ENCODE measurements at regions not wholly inside any gene's neighbourhood (a gene's known extent, or its start where the extent isn't known, plus 50 kb on each side); places are given as distances from the start of the nearest gene placed in this dataset.

DNA sequence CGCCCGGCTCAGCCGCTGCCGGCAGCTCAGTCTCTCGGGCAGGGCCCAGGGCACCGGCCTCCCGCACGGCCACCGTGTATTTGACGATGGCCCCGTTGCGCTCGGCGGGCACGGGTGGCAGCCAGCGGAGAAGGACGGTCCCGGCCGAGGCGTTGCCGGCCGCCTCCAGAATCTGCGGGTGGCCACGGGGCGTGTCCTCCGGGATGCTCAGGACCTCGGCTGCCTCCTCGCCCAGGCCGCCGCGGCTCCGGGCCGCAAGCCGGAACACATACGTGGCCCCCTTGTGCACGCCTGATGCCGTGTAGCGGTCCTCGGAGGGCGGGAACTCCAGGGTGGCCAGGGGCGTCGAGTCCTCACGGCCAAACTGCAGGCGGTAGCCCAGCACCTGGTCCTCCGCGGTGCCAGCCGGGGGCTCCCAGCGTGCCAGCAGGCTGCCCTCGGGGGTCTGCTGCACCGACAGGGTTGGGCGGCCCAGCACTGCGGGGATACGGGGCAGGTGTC lies 117.7 kb downstream of the PTPRS start:
- TF ChIP-seq EP300 (conservative IDR thresholded peaks at IDR 0.05; ENCODE audit: poor library complexity, severe bottlenecking) (no peak), POLR2AphosphoS5 (IDR thresholded peaks at IDR 0.05) (no peak), SMC3 (conservative IDR thresholded peaks at IDR 0.05; ENCODE audit: poor library complexity) (no peak), TAF1 (IDR thresholded peaks at IDR 0.05; ENCODE audit: low read depth) (no peak), RAD21 (conservative IDR thresholded peaks at IDR 0.05) (no peak)
- TF ChIP-seq, protein P1, sequence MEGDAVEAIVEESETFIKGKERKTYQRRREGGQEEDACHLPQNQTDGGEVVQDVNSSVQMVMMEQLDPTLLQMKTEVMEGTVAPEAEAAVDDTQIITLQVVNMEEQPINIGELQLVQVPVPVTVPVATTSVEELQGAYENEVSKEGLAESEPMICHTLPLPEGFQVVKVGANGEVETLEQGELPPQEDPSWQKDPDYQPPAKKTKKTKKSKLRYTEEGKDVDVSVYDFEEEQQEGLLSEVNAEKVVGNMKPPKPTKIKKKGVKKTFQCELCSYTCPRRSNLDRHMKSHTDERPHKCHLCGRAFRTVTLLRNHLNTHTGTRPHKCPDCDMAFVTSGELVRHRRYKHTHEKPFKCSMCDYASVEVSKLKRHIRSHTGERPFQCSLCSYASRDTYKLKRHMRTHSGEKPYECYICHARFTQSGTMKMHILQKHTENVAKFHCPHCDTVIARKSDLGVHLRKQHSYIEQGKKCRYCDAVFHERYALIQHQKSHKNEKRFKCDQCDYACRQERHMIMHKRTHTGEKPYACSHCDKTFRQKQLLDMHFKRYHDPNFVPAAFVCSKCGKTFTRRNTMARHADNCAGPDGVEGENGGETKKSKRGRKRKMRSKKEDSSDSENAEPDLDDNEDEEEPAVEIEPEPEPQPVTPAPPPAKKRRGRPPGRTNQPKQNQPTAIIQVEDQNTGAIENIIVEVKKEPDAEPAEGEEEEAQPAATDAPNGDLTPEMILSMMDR (IDR thresholded peaks at IDR 0.05; ENCODE audit: poor library complexity, severe bottlenecking) = no peak
- TF ChIP-seq, protein P2, sequence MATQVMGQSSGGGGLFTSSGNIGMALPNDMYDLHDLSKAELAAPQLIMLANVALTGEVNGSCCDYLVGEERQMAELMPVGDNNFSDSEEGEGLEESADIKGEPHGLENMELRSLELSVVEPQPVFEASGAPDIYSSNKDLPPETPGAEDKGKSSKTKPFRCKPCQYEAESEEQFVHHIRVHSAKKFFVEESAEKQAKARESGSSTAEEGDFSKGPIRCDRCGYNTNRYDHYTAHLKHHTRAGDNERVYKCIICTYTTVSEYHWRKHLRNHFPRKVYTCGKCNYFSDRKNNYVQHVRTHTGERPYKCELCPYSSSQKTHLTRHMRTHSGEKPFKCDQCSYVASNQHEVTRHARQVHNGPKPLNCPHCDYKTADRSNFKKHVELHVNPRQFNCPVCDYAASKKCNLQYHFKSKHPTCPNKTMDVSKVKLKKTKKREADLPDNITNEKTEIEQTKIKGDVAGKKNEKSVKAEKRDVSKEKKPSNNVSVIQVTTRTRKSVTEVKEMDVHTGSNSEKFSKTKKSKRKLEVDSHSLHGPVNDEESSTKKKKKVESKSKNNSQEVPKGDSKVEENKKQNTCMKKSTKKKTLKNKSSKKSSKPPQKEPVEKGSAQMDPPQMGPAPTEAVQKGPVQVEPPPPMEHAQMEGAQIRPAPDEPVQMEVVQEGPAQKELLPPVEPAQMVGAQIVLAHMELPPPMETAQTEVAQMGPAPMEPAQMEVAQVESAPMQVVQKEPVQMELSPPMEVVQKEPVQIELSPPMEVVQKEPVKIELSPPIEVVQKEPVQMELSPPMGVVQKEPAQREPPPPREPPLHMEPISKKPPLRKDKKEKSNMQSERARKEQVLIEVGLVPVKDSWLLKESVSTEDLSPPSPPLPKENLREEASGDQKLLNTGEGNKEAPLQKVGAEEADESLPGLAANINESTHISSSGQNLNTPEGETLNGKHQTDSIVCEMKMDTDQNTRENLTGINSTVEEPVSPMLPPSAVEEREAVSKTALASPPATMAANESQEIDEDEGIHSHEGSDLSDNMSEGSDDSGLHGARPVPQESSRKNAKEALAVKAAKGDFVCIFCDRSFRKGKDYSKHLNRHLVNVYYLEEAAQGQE (IDR thresholded peaks at IDR 0.05; ENCODE audit: borderline replicate concordance) = no peak
